ENCODE measurements at regions not wholly inside any gene's neighbourhood (a gene's known extent, or its start where the extent isn't known, plus 50 kb on each side); places are given as distances from the start of the nearest gene placed in this dataset.
"Not testable (repeated sequence)": the region's sequence is repeated elsewhere in the genome, so short reads cannot be mapped to it uniquely, and the experiment has no call there.

DNA sequence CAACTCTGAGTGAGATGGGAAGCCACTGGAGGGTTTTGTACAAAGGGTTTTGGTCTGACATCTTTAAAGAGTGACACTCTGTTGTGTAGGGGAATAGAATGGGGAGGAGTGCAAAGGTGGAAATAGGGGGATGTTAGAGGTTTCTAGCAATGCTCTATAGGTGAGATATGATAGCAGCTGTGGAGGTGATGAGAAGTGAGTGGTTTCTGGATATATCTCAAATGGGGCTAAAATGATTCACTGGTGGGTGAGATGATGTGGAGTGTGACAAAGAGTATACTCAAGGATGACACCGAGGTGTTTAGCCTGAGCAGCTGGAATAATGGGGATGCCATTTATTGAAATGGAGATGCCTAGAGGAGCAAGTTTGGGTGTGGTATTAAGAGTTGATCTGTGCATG, 426.4 kb downstream of the PCNX1 start:
- DNase-seq: no peak

DNA sequence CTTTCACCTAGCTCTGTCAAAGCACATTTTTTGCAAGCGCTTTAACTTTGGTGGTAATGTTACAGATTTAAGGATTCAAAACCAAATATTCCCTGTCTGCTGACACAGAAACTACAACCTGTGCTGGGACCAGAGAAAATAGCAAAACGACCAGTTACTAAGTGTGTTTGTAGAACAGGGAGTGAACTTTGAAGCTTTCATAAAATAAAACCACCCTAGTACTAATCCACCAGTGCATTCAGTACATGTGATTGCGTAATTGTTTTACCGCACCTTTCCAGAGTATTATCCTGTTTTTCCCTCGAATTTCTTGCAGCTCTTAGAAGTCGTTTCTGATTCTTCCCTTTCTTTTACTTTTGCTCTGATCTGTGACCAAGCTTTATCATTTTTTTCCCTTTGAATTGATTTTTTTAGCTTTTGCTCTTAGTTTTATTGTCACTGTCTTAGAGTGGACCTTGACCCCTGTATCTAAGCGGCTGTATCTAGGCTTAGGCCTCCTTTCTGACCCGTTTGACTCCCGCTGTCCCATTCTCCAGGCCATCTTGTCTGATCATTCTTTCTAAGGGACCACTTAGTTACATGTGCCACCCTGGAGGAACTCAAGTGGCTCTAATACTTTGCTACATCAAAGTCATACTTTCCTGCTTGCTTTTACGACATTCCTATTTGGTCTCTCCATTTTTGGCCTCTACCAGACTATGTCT, 429.4 kb downstream of the PCNX1 start:
- no peak for DNase-seq

DNA sequence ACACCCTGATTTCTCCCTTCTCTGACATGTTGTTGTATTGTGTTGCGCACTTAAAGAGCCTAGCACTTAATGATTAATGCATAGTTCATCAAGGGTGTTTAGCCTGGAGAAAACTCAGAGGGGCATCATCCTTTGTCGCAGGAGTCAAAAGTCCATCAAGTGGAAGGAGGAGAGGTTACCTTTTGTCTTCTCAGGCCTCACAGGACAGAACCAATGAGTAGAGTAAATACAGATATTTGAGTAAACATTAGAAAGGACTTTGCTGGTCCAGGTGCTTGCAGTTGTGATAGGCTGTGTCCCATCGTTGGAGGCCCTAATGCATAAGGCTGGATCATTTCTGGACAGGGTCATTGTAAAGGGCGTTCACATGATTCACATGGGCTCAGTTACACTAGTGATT, 430.9 kb downstream of the PCNX1 start:
- no peak for DNase-seq

DNA sequence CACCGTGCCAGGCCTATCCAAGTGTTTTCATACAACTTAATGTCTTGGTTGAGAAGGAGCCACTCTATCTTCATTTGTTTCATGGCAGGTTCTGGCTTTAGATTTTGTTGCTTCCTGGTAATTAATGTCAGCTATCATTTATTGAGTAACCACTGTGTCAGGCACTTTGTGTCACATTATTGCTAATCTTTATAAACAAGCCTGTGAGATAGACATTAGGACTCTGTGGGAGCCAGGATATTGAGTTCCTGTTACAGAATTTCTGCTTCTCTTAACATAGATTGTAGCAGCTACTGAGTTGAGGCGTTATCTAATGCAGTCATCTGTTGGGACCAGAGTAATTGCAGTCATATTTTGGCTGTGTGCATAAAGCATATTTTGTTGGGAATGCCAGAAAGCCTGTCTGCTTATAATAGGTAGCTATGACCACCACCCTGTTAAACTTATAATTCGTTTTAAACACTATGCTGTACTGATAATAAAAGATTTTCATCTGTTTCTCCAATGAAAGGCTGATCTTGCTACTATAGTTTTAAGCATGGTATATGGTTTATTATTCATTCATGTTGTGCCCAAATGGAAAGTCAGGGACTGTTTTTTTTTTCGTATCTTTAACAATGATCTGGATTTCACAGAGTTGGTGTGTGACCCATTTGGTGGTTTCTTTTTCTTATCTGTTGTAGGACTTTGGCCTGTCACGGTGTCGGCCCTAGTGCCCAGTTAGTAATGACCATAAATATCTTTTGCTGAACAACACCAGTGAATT, 432.6 kb downstream of the PCNX1 start:
- DNase-seq: no peak

DNA sequence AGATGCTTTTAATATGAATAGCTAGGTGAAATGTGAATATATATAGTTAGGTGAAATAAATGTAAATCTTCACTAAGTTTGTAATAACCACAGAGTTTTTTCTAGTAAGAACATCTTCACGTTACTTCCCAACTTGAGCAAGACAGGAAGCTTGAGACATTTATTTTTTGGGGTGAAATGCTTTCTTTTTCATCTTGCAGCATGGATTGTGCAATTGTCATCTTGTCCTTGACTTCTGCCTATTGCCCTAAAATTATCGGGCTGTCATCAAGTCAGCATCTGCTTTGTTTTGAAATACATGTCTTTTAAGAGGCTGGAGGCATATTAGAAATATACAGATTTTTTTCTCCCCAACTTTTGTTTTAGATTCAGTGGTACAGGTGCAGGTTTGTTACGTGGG, 433.9 kb downstream of the PCNX1 start:
- DNase-seq: no peak

DNA sequence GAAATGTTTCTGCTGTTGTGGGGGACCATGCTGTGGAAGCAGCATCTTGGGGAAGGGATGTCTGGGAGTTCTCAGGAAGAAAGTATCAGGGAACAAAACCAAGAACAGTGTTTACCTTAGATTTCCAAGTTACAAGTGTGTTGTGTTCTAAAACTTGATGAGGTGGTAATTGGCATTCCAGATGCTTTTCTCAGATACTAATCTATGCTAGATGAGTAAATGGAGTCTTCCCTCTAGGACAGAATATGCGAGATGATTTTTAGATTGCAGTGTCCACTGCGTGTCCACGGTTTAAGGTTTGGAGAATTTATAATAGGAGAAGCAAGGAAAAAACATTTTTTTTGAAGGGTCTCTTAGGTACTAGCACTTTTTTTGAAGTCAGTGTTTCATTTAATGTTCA, 436.5 kb downstream of the PCNX1 start:
- no peak for DNase-seq

DNA sequence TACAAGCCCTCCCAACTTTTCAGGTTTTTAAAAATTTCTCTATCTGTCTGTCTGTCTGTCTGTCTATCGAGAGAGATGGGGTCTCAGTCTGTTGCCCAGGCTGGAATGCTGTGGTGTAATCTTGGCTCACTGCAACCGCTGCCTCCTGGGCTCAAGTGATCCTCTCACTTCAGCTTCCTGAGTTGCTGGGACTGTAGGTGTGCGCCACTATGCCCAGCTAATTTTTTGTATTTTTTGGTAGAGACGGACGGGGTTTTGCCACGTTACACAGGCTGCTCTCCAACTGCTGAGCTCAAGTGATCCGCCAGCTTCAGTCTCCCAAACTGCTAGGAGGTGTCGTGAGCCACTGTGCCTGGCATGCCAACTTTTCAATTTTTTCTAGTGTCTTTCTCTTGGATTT, 437.2 kb downstream of the PCNX1 start:
- DNase-seq: no peak

DNA sequence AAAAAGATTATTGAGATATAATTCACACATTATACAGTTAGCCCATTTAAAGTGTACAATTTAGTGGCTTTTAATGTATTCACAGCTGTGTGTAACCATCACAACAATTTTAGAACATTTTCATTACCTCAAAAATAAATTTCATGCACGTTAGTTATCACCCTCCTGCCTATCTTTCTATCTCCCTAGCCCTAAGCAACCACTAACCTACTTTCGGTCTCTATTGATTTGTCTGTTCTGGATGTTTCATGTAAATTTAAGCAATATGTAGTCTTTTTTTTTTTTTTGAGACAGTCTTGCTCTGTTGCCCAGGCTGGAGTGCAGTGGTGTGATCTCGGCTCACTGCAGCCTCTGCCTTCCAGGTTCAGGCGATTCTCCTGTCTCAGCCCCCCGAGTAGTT, 439.4 kb downstream of the PCNX1 start:
- DNase-seq: no peak

DNA sequence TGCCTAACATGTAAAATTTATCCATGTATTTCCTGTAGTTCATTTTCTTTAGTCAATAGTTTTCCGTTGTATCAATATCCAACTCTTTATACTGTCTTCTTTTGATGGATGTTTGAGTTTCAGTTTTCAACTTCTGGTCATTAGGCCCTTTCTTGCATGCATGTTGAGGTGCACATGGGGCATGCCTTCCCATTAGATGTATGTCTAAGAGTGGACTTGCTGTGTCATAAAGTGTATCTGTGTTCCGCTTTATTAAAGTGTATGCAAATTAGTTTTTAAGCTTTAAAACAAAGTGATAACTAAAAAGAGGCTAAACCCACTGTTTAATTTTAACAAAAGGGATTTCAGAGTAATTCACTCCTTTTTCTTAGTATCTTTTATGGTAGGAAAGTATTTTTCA, 441.1 kb downstream of the PCNX1 start:
- no peak for DNase-seq

DNA sequence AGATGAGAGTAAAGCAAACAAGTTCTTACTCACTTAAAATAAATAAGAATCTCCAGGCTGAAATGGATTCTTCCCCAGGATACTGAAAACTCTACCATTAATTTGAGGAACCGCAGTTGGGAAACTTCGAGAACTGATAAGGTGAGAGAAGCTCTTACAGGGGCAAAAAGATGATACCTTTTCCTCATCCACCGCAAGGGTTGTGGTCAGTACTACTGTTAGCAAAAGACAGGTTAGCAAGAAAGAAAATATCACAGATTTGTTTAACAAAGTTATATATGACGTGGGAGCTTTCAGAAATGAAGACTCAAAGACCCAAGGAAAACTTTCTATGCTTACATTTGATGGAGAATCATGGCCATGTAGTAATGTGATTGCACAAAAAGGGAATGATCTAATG, 441.6 kb downstream of the PCNX1 start:
- no peak for DNase-seq

DNA sequence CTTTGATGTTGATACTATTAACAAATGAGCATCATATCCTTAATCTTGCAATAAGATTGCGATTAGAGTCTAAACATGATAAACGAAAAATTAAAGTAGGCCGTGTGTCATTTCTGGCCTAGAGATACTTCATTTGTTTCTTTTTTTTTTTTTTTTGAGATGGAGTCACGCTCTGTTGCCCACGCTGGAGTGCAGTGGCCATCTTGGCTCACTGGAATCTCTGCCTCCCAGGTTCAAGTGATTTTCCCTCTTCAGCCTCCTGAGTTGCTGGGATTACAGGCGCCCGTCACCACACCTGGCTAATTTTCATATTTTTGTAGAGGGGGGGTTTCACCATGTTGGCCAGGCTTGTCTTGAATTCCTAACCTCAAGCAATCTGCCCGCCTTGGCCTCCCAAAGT, 446.9 kb downstream of the PCNX1 start:
- no peak for DNase-seq

DNA sequence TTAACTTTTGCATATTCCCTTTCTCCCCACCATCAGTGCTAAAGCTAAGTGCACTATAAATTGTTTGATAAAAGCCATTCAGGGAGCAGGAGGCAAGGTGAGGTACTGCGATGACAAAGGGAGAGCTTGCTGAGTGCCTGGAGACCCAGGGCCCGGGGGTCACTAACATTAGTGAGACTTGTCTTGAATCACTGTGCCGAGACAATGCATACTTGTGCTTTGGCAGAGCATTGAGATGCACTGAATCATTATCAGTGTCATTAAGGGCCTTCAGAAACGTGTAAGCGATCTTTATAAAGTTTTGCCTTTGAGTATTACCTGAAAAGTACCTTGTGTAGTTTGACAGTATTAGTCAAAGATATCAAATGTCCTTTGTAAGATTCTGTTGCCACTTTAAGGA, 447.5 kb downstream of the PCNX1 start:
- no peak for DNase-seq

DNA sequence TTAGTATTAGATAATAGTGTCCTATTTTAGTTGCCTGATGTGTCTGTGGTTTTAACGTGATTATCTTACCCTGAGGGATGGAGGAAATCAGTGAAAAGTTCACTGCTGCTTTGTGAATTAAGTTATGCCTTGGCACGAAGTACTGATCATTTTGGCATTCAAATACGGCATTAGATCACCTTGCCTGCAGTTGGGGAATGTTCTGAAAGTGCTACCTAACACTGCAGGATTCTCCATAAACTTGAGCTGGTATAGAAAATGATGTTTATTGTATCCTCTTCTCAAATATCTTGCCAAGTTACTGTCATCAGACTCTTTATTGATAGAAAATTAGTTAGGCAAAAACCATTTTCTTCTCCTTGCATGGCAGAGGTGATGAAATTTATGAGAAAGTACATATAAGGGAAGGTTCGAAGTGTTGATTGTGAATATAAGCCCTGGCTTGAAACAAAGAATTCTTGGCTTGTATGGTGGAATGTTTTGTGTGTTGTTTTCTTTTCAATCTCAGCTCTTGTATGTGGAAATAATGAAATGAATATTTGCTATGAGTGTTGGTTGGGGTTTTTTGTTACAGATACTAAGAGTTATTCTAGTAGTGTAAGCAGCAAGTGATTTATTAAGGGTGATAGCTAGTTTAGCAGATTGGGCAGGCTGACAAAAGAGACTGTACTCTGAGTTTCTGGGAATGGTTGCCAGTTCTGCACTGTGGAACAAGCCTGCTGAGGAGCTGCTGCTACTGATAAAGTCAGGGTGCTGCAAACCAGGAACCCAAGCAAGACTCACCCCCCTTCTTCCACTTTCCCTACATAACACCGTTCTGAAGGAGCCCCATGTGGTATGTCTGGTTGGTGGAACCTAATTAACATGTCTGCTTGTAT, 448.3 kb downstream of the PCNX1 start:
- no peak for DNase-seq

DNA sequence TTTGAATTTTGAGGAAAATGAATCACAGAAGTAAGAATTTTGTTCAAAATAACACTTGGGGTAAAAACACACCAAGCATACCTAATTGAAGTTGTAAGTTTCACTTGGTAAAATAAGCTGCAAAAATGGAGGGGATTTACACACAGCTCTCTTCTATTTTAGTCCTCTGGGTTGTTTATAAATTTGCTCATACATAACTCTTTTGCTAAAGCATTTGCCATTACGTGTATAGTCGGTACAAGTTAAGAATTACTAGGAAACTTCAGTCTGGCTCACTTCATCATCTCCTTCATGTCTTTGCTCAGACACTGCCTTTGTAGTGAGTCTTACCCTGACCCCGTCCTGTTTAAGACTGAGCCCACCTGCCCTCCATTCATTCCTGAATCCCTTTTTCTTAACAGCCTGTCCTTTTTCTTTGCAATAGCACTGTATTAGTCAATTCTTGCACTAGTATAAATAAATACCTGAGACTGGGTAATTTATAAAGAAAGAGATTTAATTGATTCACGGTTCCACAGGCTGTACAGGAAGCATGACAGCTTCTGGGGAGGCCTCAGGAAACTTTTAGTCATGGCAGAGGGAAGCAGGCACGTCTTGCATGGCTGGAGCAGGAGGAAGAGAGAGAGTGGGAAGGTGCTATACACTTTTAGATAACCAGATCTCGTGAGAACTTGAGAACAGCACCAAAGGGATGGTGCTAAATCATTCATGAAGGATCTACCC, 451.1 kb downstream of the PCNX1 start:
- no peak for DNase-seq

DNA sequence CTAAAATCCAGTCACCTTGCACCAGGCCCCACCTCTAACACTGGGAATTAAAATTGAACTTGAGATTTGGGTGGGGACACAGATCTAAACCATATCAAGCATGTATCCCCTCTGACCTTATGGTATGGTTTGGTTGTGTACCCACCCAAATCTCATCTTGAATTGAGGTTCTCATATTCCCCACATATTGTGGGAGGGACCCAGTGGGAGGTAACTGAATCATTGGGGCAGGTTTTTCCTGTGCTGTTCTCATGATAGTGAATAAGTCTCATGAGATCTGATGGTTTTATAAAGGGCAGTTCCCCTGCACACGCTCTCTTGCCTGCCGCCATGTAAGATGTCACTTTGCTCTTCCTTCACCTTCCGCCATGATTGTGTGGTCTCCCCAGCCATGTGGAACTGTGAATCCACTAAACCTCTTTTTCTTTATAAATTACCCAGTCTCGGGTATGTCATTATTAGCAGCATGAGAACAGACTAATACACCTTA, 451.7 kb downstream of the PCNX1 start:
- not testable (repeated sequence) for DNase-seq

DNA sequence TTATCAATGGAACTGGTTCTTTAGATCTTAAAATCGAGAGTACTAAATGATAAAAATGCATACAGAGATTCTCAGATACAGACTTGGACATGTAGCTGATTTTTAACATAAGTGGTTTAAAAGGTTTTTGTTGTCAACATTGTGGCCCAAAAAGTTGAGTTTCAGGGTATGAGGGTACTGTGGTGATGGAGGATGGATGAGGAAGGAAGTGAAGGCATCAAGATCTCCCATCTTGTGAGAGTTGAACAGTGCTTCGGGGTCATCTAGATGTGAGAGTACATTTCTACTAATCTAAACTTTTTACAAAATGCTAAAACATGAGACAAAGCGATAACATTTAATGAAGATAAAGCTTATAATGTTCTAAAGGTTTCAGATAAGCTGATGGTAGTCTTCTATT, 452.6 kb downstream of the PCNX1 start:
- no peak for DNase-seq

DNA sequence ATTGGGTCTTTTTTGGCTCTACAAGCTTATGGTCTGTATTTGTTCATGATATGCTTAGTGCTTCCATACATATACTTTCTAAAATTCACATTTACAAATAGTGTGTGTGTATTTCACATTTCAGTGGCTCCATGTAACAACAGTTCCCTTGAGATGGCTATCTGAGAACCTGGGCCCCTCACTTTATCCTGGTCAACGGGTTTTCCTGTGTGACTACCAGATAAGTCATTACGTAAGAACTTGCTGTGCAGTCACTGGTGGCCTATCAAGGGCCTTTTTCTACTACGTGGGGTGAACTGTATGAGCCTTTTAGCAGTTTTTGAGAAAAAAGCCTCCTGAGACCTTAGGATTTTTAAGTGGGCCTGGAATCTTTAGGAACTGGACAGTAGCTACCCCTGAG, 454.1 kb downstream of the PCNX1 start:
- no peak for DNase-seq

DNA sequence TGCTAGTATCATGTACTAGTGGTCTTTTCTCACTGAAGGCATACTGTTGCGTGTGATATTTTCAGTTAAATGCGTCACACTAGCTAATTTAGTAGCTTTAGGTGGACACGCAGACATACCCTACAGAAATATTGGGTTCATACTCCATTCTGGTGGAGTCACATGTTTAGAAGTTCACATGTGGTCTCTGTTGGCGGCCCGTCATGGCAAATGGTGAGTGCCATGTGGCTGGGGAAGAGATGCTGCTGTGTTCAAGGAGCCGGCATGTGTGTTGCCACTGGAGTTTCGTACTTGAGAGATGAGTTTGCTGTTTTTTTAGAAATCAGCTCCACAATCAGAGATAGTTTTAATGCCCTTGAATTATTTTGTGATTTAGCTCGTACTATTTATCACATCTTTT, 454.6 kb downstream of the PCNX1 start:
- no peak for DNase-seq

DNA sequence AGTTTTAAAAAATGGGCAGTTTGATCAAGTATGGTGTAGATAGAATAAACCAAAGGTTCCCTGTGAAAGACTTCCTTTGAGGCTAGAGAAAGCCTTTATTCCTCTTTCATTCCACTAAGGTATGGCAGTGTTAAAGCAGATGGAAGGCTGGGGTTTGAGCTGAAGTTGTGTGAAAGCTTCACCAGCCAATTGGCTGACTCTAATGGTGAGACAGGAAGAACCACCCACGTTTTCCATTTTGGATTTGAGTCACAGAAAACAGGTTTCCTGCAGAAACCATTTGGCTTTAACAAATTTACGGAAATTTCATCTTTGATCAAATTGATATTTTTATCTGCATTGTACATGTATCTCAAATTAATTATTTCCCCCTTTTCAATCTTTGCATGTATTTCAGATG, 455.0 kb downstream of the PCNX1 start:
- DNase-seq: no peak

DNA sequence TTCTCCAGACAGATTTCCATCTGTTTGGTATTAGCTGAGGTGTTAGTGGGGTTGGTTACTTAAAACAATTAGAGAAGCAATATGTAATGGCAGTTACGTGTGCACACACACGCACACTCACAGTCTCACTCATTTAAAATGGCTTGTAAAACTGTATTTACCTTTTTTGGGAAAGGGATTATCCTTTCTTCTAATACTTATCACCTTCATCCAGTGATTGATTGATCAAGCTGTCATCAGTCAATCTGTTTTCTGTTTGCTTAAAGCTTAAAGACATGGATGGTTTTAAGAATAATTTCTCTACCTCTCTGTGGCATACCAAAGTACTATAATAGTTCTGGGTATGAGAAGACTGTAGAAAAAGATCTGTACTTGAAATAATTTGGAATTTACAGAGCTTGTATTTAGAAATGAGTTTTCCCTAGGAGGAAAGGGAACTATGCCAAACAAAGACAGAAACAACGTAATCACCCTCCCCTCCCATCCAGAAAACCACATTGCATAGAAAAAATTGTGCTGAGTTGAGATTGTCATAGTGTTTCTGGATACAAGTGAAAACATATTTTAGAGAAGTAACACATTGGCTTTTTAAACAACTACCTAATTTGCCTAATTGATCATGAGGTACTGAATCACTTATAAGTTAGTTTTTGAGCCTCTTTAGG, 455.8 kb downstream of the PCNX1 start:
- no peak for DNase-seq

DNA sequence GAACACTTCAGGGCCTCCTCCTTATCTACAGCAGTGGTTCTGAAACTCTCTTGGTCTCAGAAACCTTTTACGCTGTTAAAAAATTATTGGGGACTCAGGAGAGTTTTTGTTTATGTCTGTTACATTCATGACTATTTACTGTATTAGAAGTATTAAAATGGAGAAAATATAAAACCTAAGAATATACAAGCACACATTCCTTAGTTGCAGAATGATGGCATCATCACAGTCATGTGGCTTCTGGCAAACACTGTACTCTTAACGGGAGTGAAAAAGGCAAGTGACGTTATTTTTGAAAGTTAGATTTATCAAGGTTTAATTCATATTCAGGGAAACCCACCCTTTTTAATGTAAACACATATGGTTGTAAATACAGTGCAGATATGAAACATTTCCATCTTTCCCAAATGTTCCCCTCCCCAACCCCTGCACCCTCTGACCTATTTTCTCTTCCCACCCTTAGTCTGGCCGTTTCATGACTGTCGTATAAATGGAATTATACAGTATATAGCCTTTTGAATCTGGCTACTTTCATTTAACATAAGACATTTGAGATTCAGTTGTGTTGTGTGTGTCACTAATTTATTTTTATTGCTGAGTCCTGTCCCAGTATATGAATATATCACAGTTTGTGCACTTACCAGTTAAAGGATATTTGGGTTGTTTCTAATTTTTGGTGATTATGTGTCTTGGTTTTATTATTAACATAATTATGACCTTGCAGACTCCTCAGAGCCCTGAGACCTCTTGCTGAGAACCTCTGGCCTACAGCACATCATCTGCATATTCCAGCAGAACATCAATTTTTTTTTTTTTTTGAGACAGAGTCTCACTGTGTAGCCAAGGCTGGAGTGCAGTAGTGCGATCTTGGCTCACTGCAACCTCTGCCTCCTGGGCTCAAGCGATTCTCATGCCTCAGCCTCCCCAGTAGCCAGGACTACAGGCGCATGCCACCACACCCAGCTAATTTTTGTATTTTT, 457.0 kb downstream of the PCNX1 start:
- no peak for DNase-seq

Data from DMS153 (cell line).